ENCODE measurements at regions not wholly inside any gene's neighbourhood (a gene's known extent, or its start where the extent isn't known, plus 50 kb on each side); places are given as distances from the start of the nearest gene placed in this dataset.
"Not testable (repeated sequence)": the region's sequence is repeated elsewhere in the genome, so short reads cannot be mapped to it uniquely, and the experiment has no call there.

DNA sequence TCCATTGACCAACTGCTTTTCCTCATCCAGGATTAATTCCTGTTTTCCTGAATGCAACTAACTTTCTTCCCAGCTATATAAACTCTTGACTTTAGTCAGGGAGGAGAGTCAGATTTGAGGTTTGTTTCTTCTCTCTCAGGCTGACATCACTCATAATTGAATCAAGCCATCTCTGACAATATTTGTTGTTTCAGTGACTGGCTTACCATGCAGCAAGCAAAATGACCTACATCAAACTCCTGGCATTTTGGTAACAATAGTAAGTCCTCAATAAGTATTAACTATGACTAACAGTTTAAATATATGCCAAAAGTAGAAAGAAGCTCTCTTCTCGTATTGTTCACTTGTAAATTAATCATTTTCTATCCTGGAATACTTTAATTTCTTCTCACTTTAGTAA is 625.7 kb upstream of the KCND2 start:
- no peak overlapping the region for H3K18ac ChIP-seq (ENCODE audit: low read depth, low read length)
- no peak overlapping the region for H3K4me3 ChIP-seq (ENCODE audit: insufficient read depth, low read depth, low read length)
- no peaks in the 10 kb centered on the region; the same call in 1 of the 2 replicates for H3K9me3 ChIP-seq (ENCODE audit: control insufficient read depth, insufficient read depth, low read length)
- in situ Hi-C loops (cut with MboI; ENCODE audit: low sequenced_read_pairs) = no loop called here
- POLR2A ChIA-PET (ENCODE audit: unreplicated experiment) = no interaction called here
- H3K4me1 ChIP-seq (ENCODE audit: control insufficient read depth, insufficient read depth, low read length) = no peaks in the 10 kb centered on the region
- H3K23ac ChIP-seq (ENCODE audit: low read depth, low read length) = no peak overlapping the region
- no peaks in the 10 kb centered on the region for H3K79me1 ChIP-seq (ENCODE audit: low read depth in 1 of 2, low read length in 2 of 2)
- no peak for TF ChIP-seq MAFK (IDR thresholded peaks at IDR 0.05; ENCODE audit: low read depth, low read length)
- no peak for TF ChIP-seq FOS (IDR thresholded peaks at IDR 0.05; ENCODE audit: low read depth, low read length)
- TF ChIP-seq POLR2A (IDR thresholded peaks at IDR 0.05; ENCODE audit: low read depth, low read length) = no peak
- no peak for TF ChIP-seq NFE2L2 (IDR thresholded peaks at IDR 0.05; ENCODE audit: low read depth, low read length)
- no peak for TF ChIP-seq CHD1 (IDR thresholded peaks at IDR 0.05; ENCODE audit: low read depth, low read length)
- TF ChIP-seq RAD21 (IDR thresholded peaks at IDR 0.05; ENCODE audit: low read length) = no peak
- no peak for TF ChIP-seq MXI1 (IDR thresholded peaks at IDR 0.05; ENCODE audit: borderline replicate concordance, low read depth, low read length)
- no peak for TF ChIP-seq SMC3 (IDR thresholded peaks at IDR 0.05; ENCODE audit: low read depth, low read length)
- H2BK5ac ChIP-seq (ENCODE audit: low read depth, low read length, poor library complexity, severe bottlenecking) = no peak overlapping the region
- no peak overlapping the region for H4K91ac ChIP-seq (ENCODE audit: insufficient read depth, low read depth, low read length)
- H3K9me1 ChIP-seq (ENCODE audit: insufficient read depth, low read length) = no peaks in the 10 kb centered on the region
- H2AK5ac ChIP-seq (ENCODE audit: low read depth, low read length) = no peak overlapping the region
- no peak overlapping the region for H4K5ac ChIP-seq (ENCODE audit: low read depth, low read length)
- WGBS, 2 experiments (ENCODE audit: extremely low coverage in 2 of 2, insufficient read length in 1 of 2) = no CpG with 5 or more reads among the region's 1 CpG
- H4K20me1 ChIP-seq (ENCODE audit: insufficient read depth, low read length) = no peaks in the 10 kb centered on the region
- no TSS peak for BruUV-seq (replicated peaks)
- H2BK15ac ChIP-seq (ENCODE audit: low read depth, low read length) = no peak overlapping the region
- dilution Hi-C loops (cut with HindIII; ENCODE audit: low sequenced_read_pairs, unreplicated experiment) = no loop called here
- H3K27me3 ChIP-seq (ENCODE audit: control insufficient read depth, insufficient read depth, low read length) = no peaks in the 10 kb centered on the region
- ATAC-seq (ENCODE audit: low read depth) (no peak), DNase-seq (no peak)
- H4K8ac ChIP-seq (ENCODE audit: low read depth in 2 of 2, low read length in 2 of 2) = no peak overlapping the region
- no peak overlapping the region for H3K14ac ChIP-seq (replicated peaks; ENCODE audit: low read depth, low read length)
- H3K36me3 ChIP-seq (ENCODE audit: control insufficient read depth, insufficient read depth, low read length) = no peaks in the 10 kb centered on the region
- H2AFZ ChIP-seq (replicated peaks; ENCODE audit: low read length, poor library complexity) = no peak overlapping the region
- H3K4me2 ChIP-seq (ENCODE audit: low read depth, low read length) = no peak overlapping the region
- no peak overlapping the region for H3K9ac ChIP-seq (ENCODE audit: low read depth, low read length)
- H2BK120ac ChIP-seq (ENCODE audit: low read depth, low read length) = no peak overlapping the region
- H2AK9ac ChIP-seq (replicated peaks; ENCODE audit: low read depth, low read length, poor library complexity) = no peak overlapping the region
- CTCF ChIA-PET = no interaction called here
- no peak overlapping the region for H2BK20ac ChIP-seq (ENCODE audit: low read depth, low read length)
- no peak overlapping the region for H3K27ac ChIP-seq (ENCODE audit: insufficient read depth, low read length)
- intact Hi-C loops (cut with micrococcal nuclease) = no loop called here
- no peak overlapping the region for H3K4ac ChIP-seq (ENCODE audit: low read depth, low read length)
- H3K56ac ChIP-seq (ENCODE audit: extremely low read depth, insufficient read depth, low read length) = no peak overlapping the region

DNA sequence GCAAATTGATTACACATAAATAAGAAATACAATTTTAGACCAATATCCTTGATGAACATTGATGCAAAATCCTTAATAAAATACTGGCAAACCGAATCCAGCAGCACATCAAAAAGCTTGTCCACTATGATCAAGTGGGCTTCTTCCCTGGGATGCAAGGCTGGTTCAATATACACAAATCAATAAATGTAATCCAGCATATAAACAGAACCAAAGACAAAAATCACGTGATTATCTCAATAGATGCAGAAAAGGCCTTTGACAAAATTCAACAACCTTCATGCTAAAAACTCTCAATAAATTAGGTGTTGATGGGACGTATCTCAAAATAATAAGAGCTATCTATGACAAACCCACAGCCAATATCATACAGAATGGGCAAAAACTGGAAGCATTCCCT is 624.2 kb upstream of the KCND2 start:
- H3K9ac ChIP-seq (ENCODE audit: low read depth, low read length); H3K79me1 ChIP-seq (ENCODE audit: low read depth in 1 of 2, low read length in 2 of 2); H2AFZ ChIP-seq (replicated peaks; ENCODE audit: low read length, poor library complexity); H3K27ac ChIP-seq (ENCODE audit: insufficient read depth, low read length); CTCF ChIA-PET; H3K36me3 ChIP-seq (ENCODE audit: control insufficient read depth, insufficient read depth, low read length); H2BK20ac ChIP-seq (ENCODE audit: low read depth, low read length); POLR2A ChIA-PET (ENCODE audit: unreplicated experiment); in situ Hi-C loops (cut with MboI; ENCODE audit: low sequenced_read_pairs); H3K4ac ChIP-seq (ENCODE audit: low read depth, low read length); H2AK9ac ChIP-seq (replicated peaks; ENCODE audit: low read depth, low read length, poor library complexity); H2BK15ac ChIP-seq (ENCODE audit: low read depth, low read length); H3K27me3 ChIP-seq (ENCODE audit: control insufficient read depth, insufficient read depth, low read length); DNase-seq; H3K4me2 ChIP-seq (ENCODE audit: low read depth, low read length); H4K8ac ChIP-seq (ENCODE audit: low read depth in 2 of 2, low read length in 2 of 2); H4K91ac ChIP-seq (ENCODE audit: insufficient read depth, low read depth, low read length); H3K23ac ChIP-seq (ENCODE audit: low read depth, low read length); H3K9me1 ChIP-seq (ENCODE audit: insufficient read depth, low read length); BruUV-seq (replicated peaks); H3K18ac ChIP-seq (ENCODE audit: low read depth, low read length); dilution Hi-C loops (cut with HindIII; ENCODE audit: low sequenced_read_pairs, unreplicated experiment); H4K5ac ChIP-seq (ENCODE audit: low read depth, low read length); H2BK120ac ChIP-seq (ENCODE audit: low read depth, low read length); intact Hi-C loops (cut with micrococcal nuclease); H2AK5ac ChIP-seq (ENCODE audit: low read depth, low read length); H3K14ac ChIP-seq (replicated peaks; ENCODE audit: low read depth, low read length); H2BK5ac ChIP-seq (ENCODE audit: low read depth, low read length, poor library complexity, severe bottlenecking); H4K20me1 ChIP-seq (ENCODE audit: insufficient read depth, low read length); H3K56ac ChIP-seq (ENCODE audit: extremely low read depth, insufficient read depth, low read length); ATAC-seq (ENCODE audit: low read depth); H3K4me1 ChIP-seq (ENCODE audit: control insufficient read depth, insufficient read depth, low read length); H3K4me3 ChIP-seq (ENCODE audit: insufficient read depth, low read depth, low read length); H3K9me3 ChIP-seq (ENCODE audit: control insufficient read depth, insufficient read depth, low read length): not testable (repeated sequence)
- WGBS, 2 experiments (ENCODE audit: extremely low coverage in 2 of 2, insufficient read length in 1 of 2) = 20% methylated on average over 1 of the region's 3 CpGs; no CpG with 5 or more reads in 1 of the 2 experiments

Measured in IMR-90 (cell line).